Activated T-helper 9 cell treated with anti-CD3 and anti-CD28 coated beads, Interleukin-2, amount 50 U/mL, for 16 hours (primary cell): ENCODE measurements at regions not wholly inside any gene's neighbourhood (a gene's known extent, or its start where the extent isn't known, plus 50 kb on each side); places are given as distances from the start of the nearest gene placed in this dataset.

Experiments
- DNase-seq: peaks from one replicate; pipeline ENCODE4 v3.0.0-alpha.2; 2020; ENCODE audit warnings: low read depth

DNA sequence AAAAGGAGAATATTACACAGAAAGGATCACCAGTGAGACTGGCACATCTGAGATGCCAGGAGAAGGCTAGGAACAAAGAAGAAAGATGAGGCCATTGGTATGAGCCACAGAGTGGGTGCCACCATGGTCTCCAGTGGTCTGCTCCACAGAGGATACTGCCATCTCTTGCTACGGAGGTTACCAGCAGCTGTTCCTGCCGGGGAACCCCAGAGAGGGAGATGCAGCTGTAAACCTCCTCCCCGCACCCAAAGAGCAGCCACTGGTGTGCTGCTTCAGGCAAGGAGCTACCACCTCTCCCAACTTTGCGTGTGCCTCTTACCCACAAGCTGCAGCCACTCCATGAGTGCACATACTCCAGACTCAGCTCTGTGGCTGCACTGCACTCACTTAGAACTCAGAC is 201.5 kb upstream of the RTL1 start:
- no peak for DNase-seq

DNA sequence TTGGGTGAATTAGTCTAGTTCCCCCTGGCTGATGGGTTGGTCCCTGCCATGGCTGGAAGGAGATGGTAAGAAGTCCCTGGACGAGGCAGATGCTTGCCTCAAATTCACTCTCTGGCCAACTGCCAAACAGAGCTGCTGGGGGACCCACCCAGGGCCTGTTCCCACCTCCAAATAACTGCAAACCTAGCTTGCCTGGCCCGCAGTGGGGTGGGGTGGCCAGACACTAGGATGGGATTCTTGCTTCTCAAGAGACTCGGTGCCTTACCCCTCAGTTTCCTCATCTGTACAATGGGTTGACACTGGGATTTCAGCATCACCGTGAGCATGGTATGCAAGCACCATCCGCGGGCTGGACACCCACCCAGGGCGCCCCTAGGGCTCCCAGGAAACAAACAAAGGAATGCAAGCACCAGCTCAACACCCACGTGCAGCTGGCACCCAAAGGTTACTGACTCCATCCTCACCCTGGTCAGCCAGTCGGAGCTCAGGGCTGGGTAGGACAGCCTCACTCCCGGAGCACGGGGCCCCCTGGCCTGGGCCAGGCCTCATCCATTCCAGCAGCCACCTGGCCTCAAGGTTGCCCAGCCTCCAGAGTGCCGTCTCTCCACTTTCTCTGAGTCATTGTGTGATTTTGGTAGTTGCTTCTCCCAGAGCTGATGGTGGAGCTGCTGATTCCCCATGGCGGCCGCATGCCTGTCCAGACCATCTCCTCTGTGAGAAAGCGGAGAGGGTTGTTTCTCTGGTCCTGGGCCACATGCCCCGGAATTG is 205.2 kb upstream of the RTL1 start:
- DNase-seq: no peak

DNA sequence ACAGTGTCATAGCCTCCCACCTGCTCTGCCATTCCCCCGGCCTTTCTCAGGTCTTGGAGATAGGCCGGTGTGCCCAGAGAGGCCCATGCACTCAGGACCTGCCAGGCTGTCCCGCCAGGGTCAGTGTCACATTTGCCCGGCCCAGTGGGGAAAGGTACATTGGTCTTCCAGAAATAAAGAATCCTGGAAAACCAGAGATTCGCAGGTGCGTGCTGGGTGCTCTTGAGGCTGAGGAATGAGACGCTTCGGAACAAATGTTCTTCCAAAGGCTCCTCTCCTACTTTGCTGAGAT is 205.8 kb upstream of the RTL1 start:
- DNase-seq: no peak

DNA sequence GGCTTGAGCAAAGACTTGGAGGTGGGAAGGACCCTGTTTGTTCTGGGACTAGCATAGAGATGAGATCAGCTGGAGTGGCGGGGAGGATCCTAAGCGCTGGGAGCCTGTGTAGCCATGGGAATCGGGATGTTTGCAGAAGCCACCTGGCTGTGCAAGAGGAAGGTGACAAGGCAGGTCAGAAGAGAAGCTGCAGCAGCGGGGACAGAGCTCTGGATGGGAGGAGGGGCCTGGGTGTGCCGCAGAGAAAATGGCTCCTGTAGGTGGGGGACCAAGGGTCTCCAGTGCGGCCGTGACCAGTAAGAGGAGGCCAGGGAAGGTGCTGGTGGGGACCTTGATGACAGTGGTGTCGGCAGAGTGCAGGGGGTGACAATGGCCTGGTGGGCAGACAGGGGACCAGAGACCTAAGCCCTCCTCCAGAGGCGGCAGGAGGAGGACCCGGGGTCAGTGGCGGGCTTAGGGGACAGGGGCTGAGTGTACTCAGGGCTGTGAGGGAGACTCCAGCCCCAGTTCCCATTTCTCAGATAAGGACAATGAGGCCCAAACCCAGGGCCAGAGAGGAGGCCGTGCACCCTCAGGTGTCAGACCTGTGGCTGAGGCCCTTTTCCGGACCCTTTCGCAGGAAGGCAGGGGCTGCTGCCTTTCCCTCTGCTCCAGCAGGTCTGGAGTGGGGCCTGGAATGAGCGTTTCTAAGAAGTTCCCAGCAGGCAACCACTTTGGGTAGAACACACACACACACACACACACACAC is 206.6 kb upstream of the RTL1 start:
- no peak for DNase-seq

DNA sequence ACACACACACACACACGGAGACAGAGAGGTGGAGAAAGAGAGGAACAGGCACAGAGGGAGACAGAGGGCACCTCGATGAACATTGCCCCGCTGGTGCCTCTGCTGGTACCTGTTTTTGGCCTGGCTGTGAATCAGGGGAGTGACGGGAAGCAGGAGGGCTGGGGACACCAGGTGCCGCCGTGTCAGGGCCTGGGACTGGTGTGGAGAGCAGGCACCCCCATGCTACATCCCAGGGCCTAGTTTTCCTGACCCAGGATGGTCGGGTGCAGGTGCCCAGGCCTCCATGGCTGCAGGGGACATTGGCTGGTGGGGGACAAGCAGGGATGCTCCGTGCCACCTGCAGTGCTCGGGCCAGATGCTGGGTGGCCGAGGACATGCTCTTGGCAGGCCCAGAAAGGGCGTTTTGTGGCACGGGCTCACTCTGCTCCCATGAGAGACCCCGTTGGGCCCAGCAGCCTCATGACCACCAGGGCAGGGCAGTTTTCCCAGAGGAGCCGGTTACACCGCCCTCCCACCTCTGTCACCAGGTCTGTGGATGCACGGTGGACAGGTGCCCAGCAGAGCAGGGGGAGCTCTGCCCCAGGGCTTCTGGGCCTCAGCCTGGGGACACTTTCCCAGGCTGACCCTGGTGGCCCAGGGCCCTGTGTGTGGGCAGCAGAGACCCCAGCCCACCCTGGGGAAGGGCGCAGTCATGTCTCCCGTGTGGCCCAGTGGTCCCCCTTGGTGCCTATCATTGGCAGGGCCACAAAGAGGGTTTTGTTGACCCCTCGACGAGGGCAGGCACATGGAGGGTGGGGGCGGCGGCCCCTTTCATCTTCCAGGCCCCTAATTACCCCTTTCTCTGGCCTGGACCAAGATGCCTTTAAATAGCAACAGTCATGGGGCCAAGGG is 207.5 kb upstream of the RTL1 start:
- DNase-seq: no peak

DNA sequence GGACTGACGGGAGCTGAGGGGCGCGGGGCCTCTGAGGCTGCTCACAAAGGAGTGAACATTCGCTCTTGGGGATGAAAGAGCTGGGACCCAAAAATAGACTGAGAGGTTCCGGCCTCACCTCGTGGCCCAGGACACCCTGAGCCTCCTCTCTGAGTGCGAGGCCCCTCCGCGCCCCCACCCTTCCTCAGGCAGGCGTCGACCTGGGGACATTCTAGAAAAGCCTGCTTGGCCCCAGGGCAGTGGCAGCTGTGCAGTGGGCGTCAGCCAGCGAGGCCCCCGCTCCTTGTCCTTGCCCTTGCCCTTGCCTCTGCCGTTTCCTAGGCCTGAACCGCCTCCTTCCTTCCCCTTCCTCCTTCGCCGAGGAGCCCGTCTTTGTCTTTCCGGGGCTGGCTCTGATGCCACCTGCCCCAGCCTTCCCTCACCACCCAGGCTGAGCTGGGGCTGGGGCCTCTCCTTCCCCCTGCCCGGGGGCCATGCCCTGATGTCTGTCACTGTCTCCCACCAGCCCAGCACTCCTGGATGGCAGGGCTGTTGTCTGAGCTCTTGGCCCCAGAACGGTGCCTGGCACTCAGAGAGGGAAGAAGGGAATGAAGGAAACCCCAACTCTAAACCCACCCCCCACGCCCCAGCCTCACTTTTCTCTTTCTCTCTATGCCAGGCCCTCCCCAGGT is 208.2 kb upstream of the RTL1 start:
- DNase-seq: no peak

DNA sequence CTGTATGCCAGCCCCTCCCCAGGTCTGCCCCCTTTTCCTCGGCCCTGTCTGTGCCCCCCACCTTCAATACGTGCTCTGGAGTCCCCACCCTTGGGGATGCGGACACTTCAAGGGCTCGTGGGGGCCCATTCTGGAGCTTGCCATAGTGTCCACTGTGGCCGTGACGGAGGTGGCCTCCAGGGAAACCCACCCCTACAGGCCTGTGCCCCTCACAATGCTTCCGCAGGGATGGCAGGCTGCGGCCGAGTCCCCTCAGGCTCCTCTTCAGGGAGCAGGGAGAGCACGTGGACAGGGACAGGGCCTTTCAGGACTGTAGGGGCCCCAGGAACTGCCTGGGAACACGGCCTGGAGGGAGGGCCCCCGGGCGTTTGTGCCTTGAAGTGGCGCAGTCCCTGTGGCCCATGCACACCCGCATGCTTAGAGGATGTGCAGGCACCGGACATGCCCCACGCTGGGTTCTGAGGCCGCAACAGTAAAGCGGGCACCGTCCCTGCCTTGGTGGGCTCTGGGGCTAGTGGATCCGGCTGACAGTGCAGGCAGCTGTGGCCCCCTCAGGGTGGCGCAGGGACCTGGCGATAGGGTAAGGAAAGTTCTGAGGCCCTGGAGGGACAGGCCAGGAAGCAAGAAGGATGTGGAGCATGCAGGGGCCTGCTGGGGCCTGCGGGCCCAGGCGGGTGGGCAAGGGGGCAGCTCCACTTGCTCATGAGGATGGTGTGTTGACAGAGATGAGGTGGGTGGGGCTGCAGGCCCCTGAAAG is 209.0 kb upstream of the RTL1 start:
- no peak for DNase-seq

DNA sequence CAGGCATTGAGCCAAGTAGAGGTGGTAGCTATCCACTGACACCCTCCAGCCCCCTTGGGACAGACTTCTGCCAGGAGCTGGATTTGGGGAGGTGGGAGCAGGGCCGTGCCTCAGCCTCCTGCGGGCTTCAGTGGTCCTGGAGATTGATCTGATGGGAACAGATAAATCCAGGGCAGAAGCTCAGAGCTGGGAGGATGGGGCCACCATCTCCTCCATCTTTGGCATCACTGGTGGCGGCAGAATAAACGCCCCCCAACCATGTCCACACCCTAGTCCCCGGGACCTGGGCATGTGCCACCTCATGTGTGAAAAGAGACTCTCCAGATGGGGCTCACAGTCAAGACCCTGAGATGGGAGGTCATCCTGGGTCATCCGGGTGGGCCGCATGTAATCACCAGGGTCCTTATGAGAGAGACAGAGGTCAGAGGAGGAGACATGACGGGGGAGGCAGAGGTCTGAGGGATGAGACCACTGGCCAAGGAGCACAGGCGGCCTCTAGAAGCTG is 209.6 kb upstream of the RTL1 start:
- DNase-seq: no peak

DNA sequence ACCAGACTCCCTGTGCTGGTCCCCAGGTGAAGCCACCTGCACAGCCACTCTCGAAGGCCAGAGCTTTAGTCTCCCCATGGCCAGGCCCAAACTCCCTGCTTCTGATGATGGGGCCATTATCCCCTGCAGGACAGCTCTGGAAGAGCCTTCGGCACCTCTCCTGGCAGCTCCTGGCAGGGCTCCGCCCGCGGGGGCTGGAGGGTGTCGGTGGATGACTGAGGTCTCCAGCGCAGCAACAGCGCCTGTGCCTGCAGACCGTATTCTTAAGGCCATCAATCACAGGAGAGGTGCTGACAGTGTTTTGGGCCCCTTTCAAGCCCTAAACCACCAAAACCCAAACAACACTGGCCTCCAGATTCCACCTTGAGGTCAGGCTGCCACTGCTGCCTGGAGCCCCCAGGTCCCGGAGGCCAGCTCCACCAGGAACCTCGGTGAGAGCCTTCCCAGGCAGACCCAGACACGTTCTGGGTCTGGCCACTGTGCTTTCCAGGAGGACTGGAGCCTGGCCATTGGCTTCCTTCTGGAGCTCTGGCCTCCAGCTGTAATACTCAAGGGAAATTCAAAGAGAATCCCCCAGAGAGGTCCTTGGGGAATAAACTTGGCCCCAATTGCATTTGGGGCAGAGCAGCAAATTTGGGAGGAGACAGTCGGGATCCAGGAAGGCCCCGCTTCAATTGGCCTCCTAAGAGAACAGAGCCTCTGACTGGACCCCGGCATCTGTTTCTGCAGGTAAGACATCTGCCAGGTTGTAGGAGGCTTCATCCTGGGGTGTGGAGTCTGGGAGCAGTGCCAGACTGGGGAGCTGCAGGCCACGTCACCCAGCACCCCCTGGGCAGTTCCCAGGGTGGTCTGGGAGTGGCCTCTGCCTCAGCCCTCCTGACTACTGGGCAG is 210.6 kb upstream of the RTL1 start:
- DNase-seq: no peak

DNA sequence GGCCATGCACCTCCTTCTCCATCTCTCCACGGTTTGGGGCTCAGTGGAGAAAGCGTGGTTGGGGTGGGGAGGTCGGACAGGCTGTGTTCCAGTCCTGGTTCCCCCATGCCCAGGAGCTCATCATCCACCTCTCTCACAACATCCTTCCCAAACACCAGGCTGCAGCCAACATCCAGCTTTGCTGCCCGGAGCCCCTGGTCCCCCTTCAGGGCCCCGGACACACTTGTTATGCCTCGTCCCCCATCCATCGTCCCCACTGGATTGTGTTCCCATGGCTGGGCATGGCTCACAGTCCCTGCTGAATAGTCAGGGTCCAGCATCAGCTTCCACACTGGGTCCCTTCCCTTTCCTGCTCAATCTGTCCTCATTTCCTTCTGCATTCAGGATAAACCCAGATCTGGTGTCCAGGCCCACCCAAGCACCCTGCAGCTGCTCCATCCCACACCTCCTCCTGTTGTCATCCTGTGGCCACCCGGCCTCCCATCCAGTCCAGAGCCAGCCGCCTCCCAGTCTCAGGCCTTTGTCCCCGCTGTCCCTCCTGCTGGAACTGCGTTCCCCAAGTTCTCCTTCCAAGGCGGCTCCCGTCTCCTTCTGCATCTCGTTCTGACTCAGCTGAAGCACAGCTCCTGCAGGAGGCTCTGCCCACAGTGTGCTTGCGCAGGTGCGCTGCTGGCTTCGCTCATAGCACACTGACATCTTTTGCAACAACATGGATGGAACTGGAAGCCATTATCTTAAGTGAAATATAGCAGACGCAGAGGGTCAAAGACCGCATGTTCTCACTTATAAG is 211.4 kb upstream of the RTL1 start:
- no peak for DNase-seq

DNA sequence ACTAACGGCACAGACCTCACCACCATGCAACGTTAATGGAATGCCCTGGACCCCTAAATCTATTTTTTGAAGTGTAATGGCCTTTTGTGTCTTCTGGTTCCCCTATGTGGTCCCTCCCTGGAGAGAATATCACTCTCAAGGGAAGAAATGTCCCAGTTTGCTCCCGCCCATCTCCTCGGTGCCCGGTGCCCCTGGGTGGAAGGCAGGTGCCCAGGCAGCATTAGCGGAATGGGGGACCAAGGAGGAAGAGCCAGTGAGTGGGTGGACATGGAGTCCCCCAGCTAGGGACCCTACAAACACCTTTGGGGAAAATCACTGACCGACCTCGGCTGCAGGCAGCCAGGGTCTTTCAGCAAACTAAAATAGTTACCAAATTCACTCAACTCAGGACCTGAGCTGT is 212.1 kb upstream of the RTL1 start:
- no peak for DNase-seq

DNA sequence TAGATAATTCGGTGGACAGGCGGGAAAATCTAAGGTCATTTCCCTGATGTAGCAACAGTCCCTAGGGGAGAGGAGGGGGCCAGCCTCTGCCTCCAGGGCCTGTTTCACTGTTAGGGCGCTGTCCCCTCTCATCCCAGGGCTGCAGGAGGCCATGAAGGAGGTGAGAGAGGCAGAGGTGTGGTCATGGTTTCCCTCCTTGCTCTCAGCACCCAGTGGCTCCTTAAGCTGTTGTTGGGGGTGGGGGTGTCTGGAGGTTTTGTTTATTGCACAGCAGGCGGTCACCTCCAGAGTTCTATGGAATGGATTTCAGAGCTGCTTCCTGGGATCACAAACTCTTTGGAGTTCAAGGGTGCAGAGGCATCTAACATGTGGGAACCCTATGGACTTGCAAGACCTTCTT is 212.5 kb upstream of the RTL1 start:
- no peak for DNase-seq

DNA sequence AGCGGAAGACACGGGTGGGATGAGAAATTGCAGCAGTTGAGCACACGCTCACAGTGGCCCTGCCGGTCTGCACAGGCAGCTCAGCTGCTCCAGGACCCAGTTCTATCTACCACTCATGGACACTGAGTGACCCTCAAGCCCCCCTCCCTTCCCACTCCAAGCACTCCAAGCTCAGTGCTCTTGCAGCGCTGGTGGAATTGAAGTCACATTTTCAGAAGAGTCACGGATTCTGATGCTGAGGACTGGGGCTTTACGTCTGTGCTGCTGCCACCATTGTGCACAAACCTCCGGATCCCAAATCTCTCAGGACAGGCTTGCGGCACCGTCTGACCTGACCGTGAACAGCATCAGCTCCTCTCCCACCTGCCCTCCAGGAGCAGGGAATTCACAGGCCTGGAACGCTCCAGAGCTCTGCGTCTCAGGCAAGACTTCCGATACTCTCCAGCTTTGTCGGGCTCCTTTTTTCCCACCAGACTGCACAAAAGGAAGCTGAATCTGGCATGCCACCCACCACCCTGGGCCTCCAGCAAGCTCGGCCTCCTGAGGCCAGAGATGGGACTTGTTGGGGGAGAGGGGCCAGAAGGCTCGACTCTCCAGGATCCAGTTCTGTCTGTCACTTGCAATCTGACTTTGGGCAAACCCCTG is 213.1 kb upstream of the RTL1 start:
- DNase-seq: no peak

DNA sequence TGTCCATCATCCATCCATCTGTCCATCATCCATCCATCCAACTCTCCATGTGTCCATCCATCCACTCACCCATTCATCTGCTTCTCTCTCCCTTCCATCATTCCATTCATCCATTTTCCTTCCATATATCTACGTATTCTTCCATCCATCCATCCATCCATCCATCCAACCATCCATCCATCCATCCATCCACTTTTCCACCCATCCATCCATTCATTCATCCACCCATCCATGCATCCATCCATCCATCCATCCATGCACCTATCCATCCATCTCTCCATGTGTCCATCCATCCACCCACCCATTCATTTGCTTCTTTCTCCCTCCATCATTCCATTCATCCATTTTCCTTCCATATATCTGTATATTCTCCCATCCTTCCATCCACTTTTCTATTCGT is 214.0 kb upstream of the RTL1 start:
- DNase-seq: no peak

DNA sequence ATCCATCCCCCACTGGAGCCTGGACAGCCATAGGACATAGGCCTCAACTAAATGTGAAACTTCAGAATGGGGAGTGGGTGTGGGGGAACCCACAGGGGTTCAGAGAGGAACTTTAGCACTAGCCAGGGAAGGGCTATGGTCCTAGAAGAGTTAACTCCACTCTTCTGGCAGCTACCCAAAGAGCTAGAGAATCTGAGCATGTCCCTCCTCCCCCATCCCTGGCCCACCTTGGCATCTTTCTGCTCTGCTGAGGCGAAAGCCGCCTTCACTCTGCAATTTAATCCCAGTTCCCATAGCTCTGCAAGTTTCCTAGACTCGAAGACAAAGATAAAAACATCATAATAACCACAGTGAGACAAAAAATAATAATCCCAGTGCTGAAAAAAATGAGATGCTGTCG is 214.7 kb upstream of the RTL1 start:
- DNase-seq: no peak

DNA sequence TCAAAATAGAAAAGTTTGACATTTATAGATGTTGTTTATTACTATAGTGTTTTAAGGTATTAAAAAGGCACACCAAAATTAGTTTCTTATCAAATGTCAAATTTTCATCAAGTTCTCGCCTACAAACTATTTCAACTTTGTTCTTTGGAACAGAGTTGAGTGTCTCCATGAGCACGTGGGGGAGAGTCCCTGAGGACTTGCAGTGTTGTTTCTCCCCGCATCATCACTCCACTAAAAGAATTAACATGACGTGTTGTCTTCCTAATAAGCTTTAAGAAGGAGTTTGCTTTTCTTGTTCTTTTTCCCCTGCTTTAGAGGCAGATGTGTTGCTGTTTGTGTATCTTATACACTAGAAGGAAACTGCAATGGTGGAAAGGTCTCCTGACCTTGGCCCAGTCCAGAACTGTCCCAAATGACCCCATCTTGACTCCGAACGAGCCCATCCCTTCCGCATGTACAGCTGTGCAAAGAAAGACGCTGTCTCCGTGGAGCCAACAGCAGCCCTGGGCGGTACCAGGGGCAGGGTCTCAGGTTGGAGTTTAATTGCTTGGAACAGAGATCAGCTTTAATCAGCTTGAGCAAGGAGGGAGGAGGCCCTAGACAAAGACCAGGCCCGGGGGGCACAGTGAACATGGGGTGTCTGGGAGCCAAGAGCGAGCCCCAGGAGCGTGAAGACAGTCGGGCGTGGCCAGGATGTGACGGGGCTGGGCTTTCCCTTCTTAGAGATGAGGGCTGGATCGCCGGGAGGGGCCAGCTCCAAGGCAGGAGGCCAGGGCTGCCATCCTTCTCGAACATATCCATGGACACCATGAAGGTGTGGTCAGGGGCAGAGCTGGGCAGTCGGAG is 215.4 kb upstream of the RTL1 start:
- DNase-seq: no peak

DNA sequence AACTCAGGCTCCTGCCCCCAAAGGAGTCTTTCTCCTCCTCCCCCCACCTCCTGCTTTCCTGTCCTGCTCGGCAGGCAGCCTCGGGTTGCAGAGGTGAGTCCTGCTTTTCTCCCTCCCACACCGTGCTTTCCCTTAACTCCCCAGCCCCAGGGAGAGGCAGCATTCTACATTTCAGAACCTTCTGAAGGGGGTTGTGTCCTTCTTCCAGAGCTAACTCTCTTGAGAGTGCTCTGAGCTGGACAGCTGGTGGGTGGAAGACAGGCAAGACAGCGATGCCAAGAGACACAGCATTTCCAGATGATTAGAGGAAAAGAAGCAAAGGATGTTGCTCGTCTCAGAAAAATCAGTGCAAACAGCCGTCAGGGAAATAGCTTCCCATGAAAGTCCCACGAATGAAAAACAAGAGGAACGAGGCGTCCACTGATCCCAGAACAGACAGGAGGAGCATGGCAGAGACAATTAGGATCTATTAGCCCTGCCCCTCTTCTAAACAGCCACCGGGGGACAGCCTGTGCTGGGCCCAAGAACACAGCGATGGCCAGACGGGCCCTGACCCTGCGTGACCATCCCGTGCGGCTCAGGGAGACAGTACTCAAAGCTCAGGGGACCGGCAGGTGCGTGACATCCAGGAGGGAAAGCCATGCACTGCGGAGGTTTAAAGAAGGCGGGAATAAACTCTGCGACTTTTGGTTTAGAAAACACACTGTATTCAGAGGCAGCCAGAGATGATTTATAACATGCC is 216.5 kb upstream of the RTL1 start:
- DNase-seq: no peak
